Gastrocnemius medialis (tissue), 4 donors: ENCODE measurements at regions not wholly inside any gene's neighbourhood (a gene's known extent, or its start where the extent isn't known, plus 50 kb on each side); places are given as distances from the start of the nearest gene placed in this dataset.

ENCODE experiments used
- ATAC-seq, 2 donors: fragments of 150-250 bp; one replicate each; pipeline ENCODE4 v1.9.1; 2016
- DNase-seq, 2 donors: peaks; one replicate each; pipeline ENCODE4 v3.0.0-alpha.2; 2019
- H3K27ac ChIP-seq, 4 donors: fragments of 200-600 bp; sonication (generic); 1 replicate in 1 of 4; 2 replicates in 3 of 4; pipeline ENCODE4 v1.5.1; 2016 to 2018; ENCODE audit warnings: mild to moderate bottlenecking in 2 of 4, moderate library complexity in 1 of 4
- H3K27me3 ChIP-seq, 3 donors: fragments of 200-600 bp; sonication (generic) in 2 of 3; 1 replicate in 1 of 3; 2 replicates in 2 of 3; pipeline versions ENCODE4 v1.5.1 to v1.6.0; 2016 to 2019; ENCODE audit warnings: mild to moderate bottlenecking in 1 of 3, moderate library complexity in 1 of 3
- H3K36me3 ChIP-seq, 2 donors: fragments of 200-600 bp; sonication (generic) in 1 of 2; one replicate each; pipeline ENCODE4 v1.5.1; 2017 to 2018
- H3K4me1 ChIP-seq, 2 donors: fragments of 200-600 bp; sonication (generic) in 1 of 2; one replicate each; pipeline ENCODE4 v1.5.1; 2016 to 2017; ENCODE audit warnings: mild to moderate bottlenecking in 2 of 2
- H3K4me3 ChIP-seq, 4 donors: fragments of 200-600 bp; sonication (generic) in 3 of 4; 1 replicate in 1 of 4; 2 replicates in 3 of 4; pipeline ENCODE4 v1.5.1; 2016 to 2019; ENCODE audit warnings: mild to moderate bottlenecking in 2 of 4
- H3K9me3 ChIP-seq, 3 donors: fragments of 200-600 bp; sonication (generic) in 2 of 3; 1 replicate in 1 of 3; 2 replicates in 2 of 3; pipeline ENCODE4 v1.5.1; 2016 to 2019
- CTCF ChIP-seq, 5 experiments: fragments of 450-650 bp in 3 of 5; fragments of 200-600 bp in 2 of 5; sonication (generic) in 2 of 5; IDR thresholded peaks in 4 of 5; conservative IDR thresholded peaks in 1 of 5; 1 replicate in 4 of 5; 2 replicates in 1 of 5; pipeline ENCODE4 v1.5.1; 2016 to 2019; ENCODE audit warnings: antibody characterized with exemption in 5 of 5, mild to moderate bottlenecking in 3 of 5, moderate library complexity in 3 of 5
- POLR2A ChIP-seq, 2 donors: fragments of 450-650 bp; IDR thresholded peaks; one replicate each; pipeline ENCODE4 v1.6.1; 2017; ENCODE audit warnings: antibody characterized with exemption in 2 of 2, mild to moderate bottlenecking in 2 of 2, moderate library complexity in 2 of 2
- in situ Hi-C, 4 donors: fragments of 200-750 bp; cut with MboI; loops; one replicate each; pipeline versions ENCODE4 v1.15.0 to v1.8.0; 2017; ENCODE audit warnings: low sequenced_read_pairs in 4 of 4
- intact Hi-C: fragments of 100-400 bp; cut with DNase I; formaldehyde crosslinking; loops from one replicate; pipeline ENCODE4 v1.15.1; 2023; ENCODE audit warnings: low total_unique reads

- ATAC-seq = no peak
- Histone ChIP-seq H3K27ac (no peak overlapping the region), H3K9me3 (no peaks in the 10 kb centered on the region), H3K36me3 (no peaks in the 10 kb centered on the region), H3K4me3 (no peak overlapping the region), H3K27me3 (no peaks in the 10 kb centered on the region), H3K4me1 (no peaks in the 10 kb centered on the region)
- intact Hi-C loops (no loop called here), in situ Hi-C loops (no loop called here)
- DNase-seq = no peak
- TF ChIP-seq CTCF (IDR thresholded peaks at IDR 0.05 in 4 of 5, conservative IDR thresholded peaks at IDR 0.05 in 1 of 5) (no peak), POLR2A (IDR thresholded peaks at IDR 0.05) (no peak)
Observed at GRCh38 chr14:35973770-35974169, 147.6 kb downstream of the BRMS1L start.

GRCh38 chr14:35971965-35972630, 146.0 kb downstream of the BRMS1L start:
- Histone ChIP-seq H3K4me1 (no peaks in the 10 kb centered on the region), H3K9me3 (no peaks in the 10 kb centered on the region), H3K27me3 (no peaks in the 10 kb centered on the region), H3K4me3 (no peak overlapping the region), H3K36me3 (no peaks in the 10 kb centered on the region), H3K27ac (no peak overlapping the region)
- TF ChIP-seq POLR2A (IDR thresholded peaks at IDR 0.05) (no peak), CTCF (IDR thresholded peaks at IDR 0.05 in 4 of 5, conservative IDR thresholded peaks at IDR 0.05 in 1 of 5) (no peak)
- no peak for ATAC-seq
- intact Hi-C loops (no loop called here), in situ Hi-C loops (no loop called here)
- no peak for DNase-seq

- Histone ChIP-seq H3K27me3 (no peaks in the 10 kb centered on the region), H3K27ac (no peak overlapping the region), H3K4me3 (no peak overlapping the region), H3K9me3 (no peaks in the 10 kb centered on the region), H3K36me3 (no peaks in the 10 kb centered on the region), H3K4me1 (no peaks in the 10 kb centered on the region)
- TF ChIP-seq POLR2A (IDR thresholded peaks at IDR 0.05) (no peak), CTCF (IDR thresholded peaks at IDR 0.05 in 4 of 5, conservative IDR thresholded peaks at IDR 0.05 in 1 of 5) (no peak)
- intact Hi-C loops = no loop called here
- no peak for ATAC-seq
- in situ Hi-C loops = no loop called here
- no peak for DNase-seq
Observed at GRCh38 chr14:35969310-35969709, 143.2 kb downstream of the BRMS1L start.

GRCh38 chr14:35965400-35965799, 139.3 kb downstream of the BRMS1L start:
- no peaks in the 10 kb centered on the region for H3K27me3 ChIP-seq
- H3K27ac ChIP-seq = no peak overlapping the region
- DNase-seq (no peak), ATAC-seq (no peak)
- TF ChIP-seq POLR2A (IDR thresholded peaks at IDR 0.05) = no peak
- TF ChIP-seq CTCF (IDR thresholded peaks at IDR 0.05 in 4 of 5, conservative IDR thresholded peaks at IDR 0.05 in 1 of 5) = no peak
- no peak overlapping the region for H3K4me3 ChIP-seq
- H3K9me3 ChIP-seq = no peaks in the 10 kb centered on the region
- H3K4me1 ChIP-seq = no peaks in the 10 kb centered on the region
- H3K36me3 ChIP-seq = no peaks in the 10 kb centered on the region
- in situ Hi-C loops (no loop called here), intact Hi-C loops (no loop called here)
